H1 (cell line): ENCODE measurements at regions not wholly inside any gene's neighbourhood (a gene's known extent, or its start where the extent isn't known, plus 50 kb on each side); places are given as distances from the start of the nearest gene placed in this dataset.

Experiments used
- ASH2L ChIP-seq: fragments of 200-600, 300-600 bp; sonication (generic); IDR thresholded peaks from one replicate; pipeline ENCODE4 v1.7.1; 2017; ENCODE audit warnings: low read length
- BACH1 ChIP-seq: IDR thresholded peaks from 2 replicates; pipeline ENCODE4 v1.6.1; 2012; ENCODE audit warnings: low read length, improper control_type of control experiment
- EP300 ChIP-seq, 2 experiments: IDR thresholded peaks; 1 replicate in 1 of 2; 2 replicates in 1 of 2; pipeline ENCODE4 v1.6.1; 2011 to 2012; ENCODE audit warnings: low read depth in 2 of 2, low read length in 2 of 2, mild to moderate bottlenecking in 2 of 2, borderline replicate concordance in 1 of 2, inconsistent platforms in 1 of 2, moderate library complexity in 1 of 2
- JUN ChIP-seq: IDR thresholded peaks from 2 replicates; pipeline ENCODE4 v1.6.1; 2011; ENCODE audit warnings: low read depth, mild to moderate bottlenecking, improper control_type of control experiment, low read length
- MAX ChIP-seq: IDR thresholded peaks from 2 replicates; pipeline ENCODE4 v1.6.1; 2012; ENCODE audit warnings: inconsistent platforms
- POLR2A ChIP-seq, 2 experiments: IDR thresholded peaks; 1 replicate in 1 of 2; 2 replicates in 1 of 2; pipeline ENCODE4 v1.6.1; 2011; ENCODE audit warnings: low read depth in 2 of 2, low read length in 2 of 2, mild to moderate bottlenecking in 2 of 2; ENCODE audit errors: control extremely low read depth in 1 of 2
- TEAD4 ChIP-seq: IDR thresholded peaks from 2 replicates; pipeline ENCODE4 v1.6.1; 2012; ENCODE audit warnings: low read depth, low read length, inconsistent platforms, mixed read lengths
- YY1 ChIP-seq: IDR thresholded peaks from 2 replicates; pipeline ENCODE4 v1.6.1; 2011; ENCODE audit warnings: low read depth, mild to moderate bottlenecking, low read length
- TF ChIP-seq, protein P1 (sequence below), 3 experiments: IDR thresholded peaks; 1 replicate in 2 of 3; 2 replicates in 1 of 3; pipeline versions ENCODE4 v1.5.1 to v1.6.1; 2011; ENCODE audit warnings: low read length in 3 of 3, mild to moderate bottlenecking in 3 of 3, inconsistent platforms in 2 of 3, low read depth in 1 of 3, moderate library complexity in 1 of 3; ENCODE audit not compliant: insufficient read depth in 1 of 3; ENCODE audit errors: control extremely low read depth in 1 of 3
- TF ChIP-seq, protein P2 (sequence below): IDR thresholded peaks from 2 replicates; pipeline ENCODE4 v1.6.1; 2011; ENCODE audit warnings: low read depth, mild to moderate bottlenecking, low read length; ENCODE audit not compliant: insufficient read depth

GRCh38 chr7:13159003-13159402, 471.6 kb downstream of the ARL4A start:
- TF ChIP-seq POLR2A (IDR thresholded peaks at IDR 0.05; ENCODE audit: control extremely low read depth in 1 of 2, low read depth in 2 of 2, low read length in 2 of 2) (no peak), JUN (no peak), MAX (no peak), BACH1 (no peak), EP300 (IDR thresholded peaks at IDR 0.05; ENCODE audit: borderline replicate concordance in 1 of 2, low read depth in 2 of 2, low read length in 2 of 2) (no peak), YY1 (no peak), TEAD4 (no peak), ASH2L (no peak)
- TF ChIP-seq, protein P1, sequence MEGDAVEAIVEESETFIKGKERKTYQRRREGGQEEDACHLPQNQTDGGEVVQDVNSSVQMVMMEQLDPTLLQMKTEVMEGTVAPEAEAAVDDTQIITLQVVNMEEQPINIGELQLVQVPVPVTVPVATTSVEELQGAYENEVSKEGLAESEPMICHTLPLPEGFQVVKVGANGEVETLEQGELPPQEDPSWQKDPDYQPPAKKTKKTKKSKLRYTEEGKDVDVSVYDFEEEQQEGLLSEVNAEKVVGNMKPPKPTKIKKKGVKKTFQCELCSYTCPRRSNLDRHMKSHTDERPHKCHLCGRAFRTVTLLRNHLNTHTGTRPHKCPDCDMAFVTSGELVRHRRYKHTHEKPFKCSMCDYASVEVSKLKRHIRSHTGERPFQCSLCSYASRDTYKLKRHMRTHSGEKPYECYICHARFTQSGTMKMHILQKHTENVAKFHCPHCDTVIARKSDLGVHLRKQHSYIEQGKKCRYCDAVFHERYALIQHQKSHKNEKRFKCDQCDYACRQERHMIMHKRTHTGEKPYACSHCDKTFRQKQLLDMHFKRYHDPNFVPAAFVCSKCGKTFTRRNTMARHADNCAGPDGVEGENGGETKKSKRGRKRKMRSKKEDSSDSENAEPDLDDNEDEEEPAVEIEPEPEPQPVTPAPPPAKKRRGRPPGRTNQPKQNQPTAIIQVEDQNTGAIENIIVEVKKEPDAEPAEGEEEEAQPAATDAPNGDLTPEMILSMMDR (IDR thresholded peaks at IDR 0.05; ENCODE audit: control extremely low read depth in 1 of 3, insufficient read depth in 1 of 3, low read depth in 1 of 3, low read length in 3 of 3): no peak
- TF ChIP-seq, protein P2, sequence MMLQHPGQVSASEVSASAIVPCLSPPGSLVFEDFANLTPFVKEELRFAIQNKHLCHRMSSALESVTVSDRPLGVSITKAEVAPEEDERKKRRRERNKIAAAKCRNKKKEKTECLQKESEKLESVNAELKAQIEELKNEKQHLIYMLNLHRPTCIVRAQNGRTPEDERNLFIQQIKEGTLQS: no peak
